GM23338 (cell line): ENCODE measurements at regions not wholly inside any gene's neighbourhood (a gene's known extent, or its start where the extent isn't known, plus 50 kb on each side); places are given as distances from the start of the nearest gene placed in this dataset.
A peak's percentile ranks its signal among the peaks of the same experiment; 100 is the strongest.

ENCODE experiments used
- ATAC-seq: fragments of 200-7000 bp; cut with Tn5 transposase; 3 replicates; pipeline ENCODE4 v1.9.1; 2020
- DNase-seq: peaks from one replicate; pipeline ENCODE4 v3.0.0-alpha.2; 2015; ENCODE audit warnings: low spot score
- H2AFZ ChIP-seq: fragments of 200-600 bp; sonication (generic); 2 replicates; pipeline ENCODE4 v1.8.0; 2016; ENCODE audit warnings: antibody characterized with exemption, mild to moderate bottlenecking, moderate library complexity
- H3F3A ChIP-seq: fragments of 200-600 bp; sonication (generic); replicated peaks from 2 replicates; pipeline ENCODE4 v1.8.0; 2017; ENCODE audit warnings: antibody characterized with exemption, mixed run types, low read depth
- H3K27ac ChIP-seq: fragments of 200-600 bp; sonication (generic); 2 replicates; pipeline ENCODE4 v1.6.1; 2016; ENCODE audit warnings: low read depth
- H3K27me3 ChIP-seq: fragments of 200-600 bp; sonication (generic); 2 replicates; pipeline ENCODE4 v1.8.0; 2016; ENCODE audit warnings: mild to moderate bottlenecking, mixed run types, moderate library complexity; ENCODE audit not compliant: insufficient read depth
- H3K36me3 ChIP-seq: fragments of 200-600 bp; sonication (generic); 2 replicates; pipeline ENCODE4 v1.8.0; 2016; ENCODE audit warnings: mild to moderate bottlenecking; ENCODE audit not compliant: insufficient read depth
- H3K4me1 ChIP-seq: fragments of 200-600 bp; sonication (generic); 2 replicates; pipeline ENCODE4 v1.8.0; 2016; ENCODE audit warnings: mild to moderate bottlenecking, moderate library complexity; ENCODE audit not compliant: insufficient read depth
- H3K4me2 ChIP-seq: fragments of 200-600 bp; sonication (generic); 2 replicates; pipeline ENCODE4 v1.7.1; 2017; ENCODE audit warnings: mixed run types
- H3K4me3 ChIP-seq: fragments of 200-600 bp; sonication (generic); 2 replicates; pipeline ENCODE4 v1.6.1; 2016; ENCODE audit warnings: mixed run types
- H3K79me2 ChIP-seq: fragments of 200-600 bp; sonication (generic); replicated peaks from 2 replicates; pipeline ENCODE4 v1.8.0; 2017; ENCODE audit warnings: mild to moderate bottlenecking; ENCODE audit not compliant: insufficient read depth
- H3K9me2 ChIP-seq: fragments of 200-600 bp; sonication (generic); 2 replicates; pipeline ENCODE4 v1.8.0; 2017; ENCODE audit not compliant: insufficient read depth
- H4K20me1 ChIP-seq: fragments of 200-600 bp; sonication (generic); replicated peaks from 2 replicates; pipeline ENCODE4 v1.8.0; 2017; ENCODE audit warnings: mild to moderate bottlenecking; ENCODE audit not compliant: insufficient read depth
- H3K27ac Mint-ChIP-seq: 2 replicates; pipeline ENCODE4 v1.8.0; 2020; ENCODE audit warnings: inconsistent platforms, mild to moderate bottlenecking, moderate library complexity, mixed read lengths
- H3K27me3 Mint-ChIP-seq: 3 replicates; pipeline ENCODE4 v1.8.0; 2022; ENCODE audit warnings: low read depth, mild to moderate bottlenecking, moderate library complexity, mixed read lengths, inconsistent platforms; ENCODE audit not compliant: insufficient read depth, poor library complexity
- H3K36me3 Mint-ChIP-seq: 3 replicates; pipeline ENCODE4 v1.8.0; 2021; ENCODE audit warnings: low read depth, mild to moderate bottlenecking, inconsistent platforms, moderate library complexity, mixed read lengths
- H3K4me1 Mint-ChIP-seq: 3 replicates; pipeline ENCODE4 v1.8.0; 2020; ENCODE audit warnings: mild to moderate bottlenecking, inconsistent platforms, mixed read lengths
- H3K4me3 Mint-ChIP-seq: 3 replicates; pipeline ENCODE4 v1.8.0; 2021; ENCODE audit warnings: moderate library complexity, mild to moderate bottlenecking, inconsistent platforms, mixed read lengths
- H3K9me3 Mint-ChIP-seq: 3 replicates; pipeline ENCODE4 v1.8.0; 2020; ENCODE audit warnings: moderate library complexity, mild to moderate bottlenecking, inconsistent platforms, mixed read lengths
- CREB1 ChIP-seq: fragments of 250-450 bp; sonication (Bioruptor Pico); IDR thresholded peaks from 2 replicates; pipeline ENCODE4 v1.5.0; 2020; ENCODE audit warnings: low read depth, mild to moderate bottlenecking, moderate library complexity
- CTCF ChIP-seq, 2 experiments: fragments of 200-600 bp in 1 of 2; sonication (generic) in 1 of 2; conservative IDR thresholded peaks; 2 replicates each; pipeline versions ENCODE4 v1.5.1 to v1.6.1; 2016 to 2017; ENCODE audit warnings: antibody characterized with exemption in 2 of 2, low read depth in 2 of 2, mild to moderate bottlenecking in 2 of 2, moderate library complexity in 1 of 2
- ETS1 ChIP-seq: IDR thresholded peaks from 2 replicates; pipeline ENCODE4 v1.6.1; 2016; ENCODE audit warnings: antibody characterized with exemption
- EZH2 ChIP-seq: fragments of 200-600 bp; sonication (generic); IDR thresholded peaks from one replicate; pipeline ENCODE4 v1.8.0; 2017; ENCODE audit warnings: antibody characterized with exemption, mild to moderate bottlenecking, low read depth; ENCODE audit not compliant: unreplicated experiment
- EZH2phosphoT487 ChIP-seq: fragments of 200-600 bp; sonication (generic); IDR thresholded peaks from one replicate; pipeline ENCODE4 v1.8.1; 2018; ENCODE audit warnings: antibody characterized with exemption; ENCODE audit not compliant: unreplicated experiment
- JUNB ChIP-seq: IDR thresholded peaks from one replicate; pipeline ENCODE4 v1.6.1; 2016; ENCODE audit warnings: antibody characterized with exemption; ENCODE audit not compliant: unreplicated experiment
- NANOG ChIP-seq: IDR thresholded peaks from 2 replicates; pipeline ENCODE4 v1.6.1; 2016; ENCODE audit warnings: antibody characterized with exemption, borderline replicate concordance
- POLR2AphosphoS5 ChIP-seq: IDR thresholded peaks from 2 replicates; pipeline ENCODE4 v1.6.1; 2016; ENCODE audit warnings: antibody characterized with exemption, low read depth
- REST ChIP-seq: IDR thresholded peaks from one replicate; pipeline ENCODE4 v1.6.1; 2018; ENCODE audit warnings: antibody characterized with exemption; ENCODE audit not compliant: unreplicated experiment
- STAT1 ChIP-seq: IDR thresholded peaks from one replicate; pipeline ENCODE4 v1.6.1; 2016; ENCODE audit warnings: antibody characterized with exemption; ENCODE audit not compliant: unreplicated experiment
- ZNF114 ChIP-seq: fragments of 250-450 bp; sonication (Bioruptor Pico); IDR thresholded peaks from 2 replicates; pipeline ENCODE4 v1.5.0; 2020; ENCODE audit warnings: mild to moderate bottlenecking, moderate library complexity
- ZNF331 ChIP-seq: fragments of 250-450 bp; sonication (Bioruptor Pico); IDR thresholded peaks from 2 replicates; pipeline ENCODE4 v1.5.0; 2020; ENCODE audit warnings: low read depth, mild to moderate bottlenecking, moderate library complexity
- ZNF462 ChIP-seq: fragments of 250-450 bp; sonication (Bioruptor Pico); IDR thresholded peaks from 2 replicates; pipeline ENCODE4 v1.5.0; 2020; ENCODE audit warnings: mild to moderate bottlenecking, moderate library complexity

- H2AFZ ChIP-seq = no peak overlapping the region
- Mint-ChIP-seq H3K4me1 (peaks cover 4% of the 10 kb centered on the region; the same call in 1 of the 3 replicates), H3K4me3 (no peak overlapping the region), H3K36me3 (no peaks in the 10 kb centered on the region), H3K27me3 (peaks cover 2% of the 10 kb centered on the region), H3K9me3 (no peaks in the 10 kb centered on the region), H3K27ac (no peak overlapping the region)
- H3K79me2 ChIP-seq = no peaks in the 10 kb centered on the region
- no peak overlapping the region for H3K4me2 ChIP-seq
- DNase-seq (no peak), ATAC-seq (peak; percentile 71)
- no peaks in the 10 kb centered on the region for H3K9me2 ChIP-seq
- no peaks in the 10 kb centered on the region for H3K27me3 ChIP-seq
- no peak overlapping the region for H3K4me3 ChIP-seq
- no peaks in the 10 kb centered on the region for H3K36me3 ChIP-seq
- no peak overlapping the region for H3K27ac ChIP-seq
- no peaks in the 10 kb centered on the region for H3K4me1 ChIP-seq
- H3F3A ChIP-seq = no peaks in the 10 kb centered on the region
- H4K20me1 ChIP-seq = no peaks in the 10 kb centered on the region
- TF ChIP-seq JUNB (no peak), POLR2AphosphoS5 (no peak), STAT1 (no peak), EZH2phosphoT487 (no peak), CTCF (conservative IDR thresholded peaks at IDR 0.05; ENCODE audit: low read depth in 2 of 2) (no peak), ETS1 (no peak), ZNF114 (no peak), EZH2 (no peak), NANOG (no peak), ZNF331 (CRISPR knock-in tag) (no peak), CREB1 (CRISPR knock-in tag) (no peak), ZNF462 (CRISPR knock-in tag) (no peak), REST (no peak)
Observed at GRCh38 chr2:551621-552020, 125.6 kb downstream of the TMEM18 start.
